K562 (cell line): ENCODE measurements at regions not wholly inside any gene's neighbourhood (a gene's known extent, or its start where the extent isn't known, plus 50 kb on each side); places are given as distances from the start of the nearest gene placed in this dataset.

Experiments
- ATAC-seq: fragments of 200-7000 bp; cut with Tn5 transposase; 3 replicates; pipeline ENCODE4 v1.9.1; 2020; ENCODE audit warnings: moderate library complexity
- BruUV-seq: library from RNA; stranded (reverse); fragments of 400-500 nt; replicated peaks from 2 replicates; lab custom pipeline; 2021; lab: Mats Ljungman, UMichigan
- CTCF ChIA-PET: fragments of 300-600 bp; formaldehyde crosslinking; extraction: SDS; loops from one replicate; lab custom pipeline; 2021; ENCODE audit warnings: low intra/inter-chr PET ratio; lab: Yijun Ruan, JAX
- POLR2A ChIA-PET: fragments of 300-600, 350-650 bp; sonication (Branson Sonifier 250); formaldehyde crosslinking; extraction: SDS; loops from one replicate; lab custom pipeline; 2021; ENCODE audit warnings: antibody characterized with exemption, inconsistent platforms; lab: Yijun Ruan, JAX
- DNase-seq, 4 experiments: peaks; one replicate each; pipeline versions ENCODE4 v3.0.0 to v3.0.0-alpha.2; 2011 to 2018; ENCODE audit warnings: low spot score in 3 of 4, mixed read lengths in 3 of 4; ENCODE audit errors: extremely low read depth in 1 of 4
- FAIRE-seq: peaks from 2 replicates; lab custom pipeline; 2011; peaks lifted over from hg19 to GRCh38; lab: Jason Lieb, UNC
- H2AFZ ChIP-seq: 2 replicates; pipeline ENCODE4 v1.6.0; 2011; ENCODE audit warnings: low read depth, low read length, control low read depth, inconsistent platforms
- H3K27ac ChIP-seq: fragments of 200-600 bp; 3 replicates; pipeline ENCODE4 v1.8.0; 2011; ENCODE audit warnings: low read depth, mild to moderate bottlenecking, control low read depth, inconsistent platforms, low read length, moderate library complexity, mixed read lengths; ENCODE audit errors: extremely low read depth
- H3K27me3 ChIP-seq, 2 experiments: fragments of 300-600 bp in 1 of 2; 2 replicates in 1 of 2; 3 replicates in 1 of 2; pipeline versions ENCODE4 v1.6.0 to v1.8.0; 2011; ENCODE audit warnings: inconsistent platforms in 2 of 2, low read length in 2 of 2, mild to moderate bottlenecking in 1 of 2, mixed read lengths in 1 of 2, moderate library complexity in 1 of 2; ENCODE audit not compliant: control insufficient read depth in 2 of 2, insufficient read depth in 2 of 2
- H3K36me3 ChIP-seq: fragments of 300-600 bp; 3 replicates; pipeline ENCODE4 v1.8.0; 2011; ENCODE audit warnings: mild to moderate bottlenecking, low read length, inconsistent platforms; ENCODE audit not compliant: control insufficient read depth, insufficient read depth
- H3K4me1 ChIP-seq, 2 experiments: fragments of 200-600 bp in 1 of 2; replicated peaks in 1 of 2; 2 replicates in 1 of 2; 3 replicates in 1 of 2; pipeline versions ENCODE4 v1.5.1 to v1.8.0; 2011; ENCODE audit warnings: inconsistent platforms in 2 of 2, low read length in 2 of 2, mild to moderate bottlenecking in 1 of 2, mixed read lengths in 1 of 2, moderate library complexity in 1 of 2; ENCODE audit not compliant: control insufficient read depth in 2 of 2, insufficient read depth in 2 of 2
- H3K4me2 ChIP-seq: 2 replicates; pipeline ENCODE4 v1.6.1; 2011; ENCODE audit warnings: low read length, control low read depth, inconsistent platforms, mixed read lengths; ENCODE audit not compliant: insufficient read depth
- H3K4me3 ChIP-seq: fragments of 200-600 bp; sonication (generic), shearing (Covaris generic); 2 replicates; pipeline ENCODE4 v1.5.1; 2016; ENCODE audit warnings: control low read depth, inconsistent platforms
- H3K79me2 ChIP-seq: fragments of 200-600 bp; 3 replicates; pipeline ENCODE4 v1.8.0; 2011; ENCODE audit warnings: low read length, inconsistent platforms; ENCODE audit not compliant: control insufficient read depth, insufficient read depth
- H3K9ac ChIP-seq, 2 experiments: 2 replicates each; pipeline versions ENCODE4 v1.6.0 to v1.6.1; 2011; ENCODE audit warnings: low read depth in 2 of 2, low read length in 2 of 2, control low read depth in 1 of 2, inconsistent platforms in 1 of 2, mild to moderate bottlenecking in 1 of 2, mixed read lengths in 1 of 2; ENCODE audit not compliant: insufficient read depth in 1 of 2
- H3K9me1 ChIP-seq: one replicate; pipeline ENCODE4 v1.6.0; 2011; ENCODE audit warnings: inconsistent platforms, mild to moderate bottlenecking, low read length, moderate library complexity; ENCODE audit not compliant: control insufficient read depth, insufficient read depth
- H3K9me3 ChIP-seq: replicated peaks from 2 replicates; pipeline ENCODE4 v1.5.1; 2011; ENCODE audit warnings: low read depth, low read length, inconsistent platforms; ENCODE audit not compliant: control insufficient read depth, insufficient read depth
- H4K20me1 ChIP-seq: replicated peaks from 2 replicates; pipeline ENCODE4 v1.6.1; 2011; ENCODE audit warnings: low read length, inconsistent platforms, mixed read lengths; ENCODE audit not compliant: control insufficient read depth, insufficient read depth
- BRF1 ChIP-seq: IDR thresholded peaks from 3 replicates; pipeline ENCODE4 v1.6.1; 2011; ENCODE audit warnings: borderline replicate concordance, mild to moderate bottlenecking; ENCODE audit not compliant: insufficient read length; ENCODE audit errors: extremely low read depth
- CBX3 ChIP-seq, 2 experiments: IDR thresholded peaks; 1 replicate in 1 of 2; 2 replicates in 1 of 2; pipeline ENCODE4 v1.6.1; 2012; ENCODE audit warnings: inconsistent platforms in 2 of 2, low read length in 2 of 2, borderline replicate concordance in 1 of 2, control low read depth in 1 of 2
- CBX5 ChIP-seq: IDR thresholded peaks from 2 replicates; pipeline ENCODE4 v1.6.1; 2014; ENCODE audit warnings: low read depth, borderline replicate concordance
- CHD2 ChIP-seq: IDR thresholded peaks from 2 replicates; pipeline ENCODE4 v1.6.1; 2011; ENCODE audit warnings: low read depth, low read length
- COPS2 ChIP-seq: fragments of 450-650 bp; conservative IDR thresholded peaks from 2 replicates; pipeline ENCODE4 v1.6.1; 2016; ENCODE audit warnings: mild to moderate bottlenecking, moderate library complexity
- DIDO1 ChIP-seq: fragments of 450-650 bp; IDR thresholded peaks from 2 replicates; pipeline ENCODE4 v1.6.1; 2016; ENCODE audit warnings: low read depth, missing biosample characterization, missing genetic modification characterization
- GATA2 ChIP-seq: sonication (generic); formaldehyde crosslinking; IDR thresholded peaks from 2 replicates; pipeline ENCODE4 v1.4.0; 2020; ENCODE audit warnings: mild to moderate bottlenecking, missing genetic modification reagents
- HOXB6 ChIP-seq: fragments of 250-450 bp; sonication (Bioruptor Pico); IDR thresholded peaks from 2 replicates; pipeline ENCODE4 v1.5.1; 2022; ENCODE audit warnings: mild to moderate bottlenecking, borderline replicate concordance
- NR4A1 ChIP-seq, 2 experiments: fragments of 250-450 bp in 1 of 2; fragments of 450-650 bp in 1 of 2; sonication (Bioruptor Pico) in 1 of 2; IDR thresholded peaks; 2 replicates each; pipeline versions ENCODE4 v1.4.0 to v1.6.1; 2016 to 2020; ENCODE audit warnings: mild to moderate bottlenecking in 2 of 2, missing compliant biosample characterization in 1 of 2, missing genetic modification characterization in 1 of 2, moderate library complexity in 1 of 2
- RBM34 ChIP-seq: fragments of 200-400 bp; formaldehyde crosslinking; IDR thresholded peaks from 2 replicates; pipeline ENCODE4 v1.6.1; 2018; ENCODE audit warnings: low read length, borderline replicate concordance; ENCODE audit not compliant: insufficient read depth
- RNF2 ChIP-seq: sonication (generic); IDR thresholded peaks from 2 replicates; pipeline ENCODE4 v1.6.1; 2016
- SMARCC2 ChIP-seq: fragments of 450-650 bp; IDR thresholded peaks from 2 replicates; pipeline ENCODE4 v1.6.1; 2017; ENCODE audit warnings: antibody characterized with exemption, moderate library complexity, mild to moderate bottlenecking, low read depth
- SRSF1 ChIP-seq: fragments of 200-400 bp; formaldehyde crosslinking; IDR thresholded peaks from 2 replicates; pipeline ENCODE4 v1.6.1; 2017; ENCODE audit warnings: mild to moderate bottlenecking, low read depth, low read length, moderate library complexity
- ZBTB1 ChIP-seq: sonication (generic); formaldehyde crosslinking; IDR thresholded peaks from 2 replicates; pipeline ENCODE4 v1.8.1; 2023; ENCODE audit warnings: missing genetic modification reagents, low read depth, mild to moderate bottlenecking, borderline replicate concordance
- ZNF41 ChIP-seq: fragments of 250-450 bp; sonication (Bioruptor Pico); conservative IDR thresholded peaks from 2 replicates; pipeline ENCODE4 v1.4.0; 2020; ENCODE audit warnings: mild to moderate bottlenecking
- ZNF778 ChIP-seq: fragments of 450-650 bp; formaldehyde crosslinking; IDR thresholded peaks from 2 replicates; pipeline ENCODE4 v1.4.0; 2020; ENCODE audit warnings: mild to moderate bottlenecking, moderate library complexity
- WGBS: fragments of 100-300 bp; shearing (Covaris generic); methylation state at CpG from one replicate; pipeline ENCODE4 v1.1.6; 2016; ENCODE audit warnings: low coverage, mixed read lengths; ENCODE audit not compliant: insufficient coverage; ENCODE audit errors: missing lambda C conversion rate; 5-methylcytosine and 5-hydroxymethylcytosine counted together
- in situ Hi-C: fragments of 300-500 bp; cut with MboI; formaldehyde crosslinking; loops from 4 replicates; pipeline ENCODE4 v1.15.0; 2018; ENCODE audit warnings: inconsistent platforms, mixed read lengths
- intact Hi-C: fragments of 100-400 bp; cut with micrococcal nuclease; formaldehyde crosslinking; loops from 2 replicates; pipeline ENCODE4 v1.14.2; 2022

GRCh38 chr11:37984991-37985390, 1387.0 kb upstream of the RAG2 start:
- H3K27ac ChIP-seq, result no peak overlapping the region
- CTCF ChIA-PET, result no interaction called here
- no peak for DNase-seq
- no peak for ATAC-seq
- intact Hi-C loops, result no loop called here
- H3K9me1 ChIP-seq, result no peaks in the 10 kb centered on the region
- BruUV-seq, result no TSS peak
- no peaks in the 10 kb centered on the region for H3K27me3 ChIP-seq
- POLR2A ChIA-PET, result no interaction called here
- no peak for FAIRE-seq
- H3K4me3 ChIP-seq, result no peak overlapping the region
- H3K36me3 ChIP-seq, result no peaks in the 10 kb centered on the region
- H3K9ac ChIP-seq, result no peak overlapping the region
- no peak overlapping the region for H2AFZ ChIP-seq
- WGBS, result 5% methylated on average over 1 of the region's 1 CpG
- in situ Hi-C loops, result no loop called here
- H3K4me2 ChIP-seq, result no peak overlapping the region
- TF ChIP-seq CBX3 (IDR thresholded peaks at IDR 0.05; ENCODE audit: borderline replicate concordance in 1 of 2, low read length in 2 of 2) (no peak), SMARCC2 (no peak), ZNF41 (CRISPR knock-in tag) (no peak), CHD2 (no peak), SRSF1 (no peak), DIDO1 (tag) (no peak), RNF2 (no peak), GATA2 (no peak), RBM34 (no peak), BRF1 (no peak), NR4A1 (CRISPR knock-in tag; IDR thresholded peaks at IDR 0.05) (no peak), NR4A1 (tag; IDR thresholded peaks at IDR 0.05) (no peak), ZBTB1 (no peak), CBX5 (no peak), ZNF778 (CRISPR knock-in tag) (no peak), HOXB6 (CRISPR knock-in tag) (no peak), COPS2 (no peak)
- TF ChIP-seq, all 486 proteins: peak for 0
- H3K9me3 ChIP-seq, result no peaks in the 10 kb centered on the region
- no peaks in the 10 kb centered on the region for H3K79me2 ChIP-seq
- H3K4me1 ChIP-seq, result no peaks in the 10 kb centered on the region
- no peaks in the 10 kb centered on the region for H4K20me1 ChIP-seq
